Astrocyte of the cerebellum (primary cell): ENCODE measurements at regions not wholly inside any gene's neighbourhood (a gene's known extent, or its start where the extent isn't known, plus 50 kb on each side); places are given as distances from the start of the nearest gene placed in this dataset.

Source experiments
- DNase-seq: peaks from one replicate; pipeline ENCODE4 v3.0.0-alpha.2; 2011; ENCODE audit warnings: low read depth
- H3K4me3 ChIP-seq: 2 replicates; pipeline ENCODE4 v1.5.1; 2011; ENCODE audit warnings: mild to moderate bottlenecking, low read depth, low read length, moderate library complexity
- in situ Hi-C: cut with HindIII; loops from 2 replicates; pipeline ENCODE4 v1.10.0; 2017; ENCODE audit warnings: low sequenced_read_pairs
- TF ChIP-seq, protein P1 (sequence below): IDR thresholded peaks from 2 replicates; pipeline ENCODE4 v1.5.1; 2012; ENCODE audit warnings: low read length, low read depth, moderate library complexity, mild to moderate bottlenecking; ENCODE audit errors: missing control alignments

DNA sequence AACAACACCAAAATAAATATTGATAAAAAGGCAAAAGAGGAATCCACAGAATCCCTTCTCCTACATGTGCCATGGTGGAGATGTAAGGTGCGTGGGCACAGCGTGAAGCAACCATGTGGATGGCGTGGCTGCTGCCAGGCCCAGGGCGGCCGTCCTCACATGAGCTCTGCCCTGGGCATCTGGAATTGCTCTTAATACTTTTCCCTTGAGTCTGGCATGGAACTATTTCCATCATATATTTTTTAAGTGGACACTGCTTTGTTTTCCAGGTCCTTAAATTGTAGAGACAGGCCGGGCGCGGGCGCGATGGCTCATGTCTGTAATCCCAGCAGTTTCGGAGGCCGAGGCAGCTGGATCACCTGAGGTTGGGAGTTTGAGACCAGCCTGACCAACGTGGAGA is 349.3 kb downstream of the IRX1 start:
- in situ Hi-C loops: no loop called here
- no peak overlapping the region for H3K4me3 ChIP-seq
- TF ChIP-seq, protein P1, sequence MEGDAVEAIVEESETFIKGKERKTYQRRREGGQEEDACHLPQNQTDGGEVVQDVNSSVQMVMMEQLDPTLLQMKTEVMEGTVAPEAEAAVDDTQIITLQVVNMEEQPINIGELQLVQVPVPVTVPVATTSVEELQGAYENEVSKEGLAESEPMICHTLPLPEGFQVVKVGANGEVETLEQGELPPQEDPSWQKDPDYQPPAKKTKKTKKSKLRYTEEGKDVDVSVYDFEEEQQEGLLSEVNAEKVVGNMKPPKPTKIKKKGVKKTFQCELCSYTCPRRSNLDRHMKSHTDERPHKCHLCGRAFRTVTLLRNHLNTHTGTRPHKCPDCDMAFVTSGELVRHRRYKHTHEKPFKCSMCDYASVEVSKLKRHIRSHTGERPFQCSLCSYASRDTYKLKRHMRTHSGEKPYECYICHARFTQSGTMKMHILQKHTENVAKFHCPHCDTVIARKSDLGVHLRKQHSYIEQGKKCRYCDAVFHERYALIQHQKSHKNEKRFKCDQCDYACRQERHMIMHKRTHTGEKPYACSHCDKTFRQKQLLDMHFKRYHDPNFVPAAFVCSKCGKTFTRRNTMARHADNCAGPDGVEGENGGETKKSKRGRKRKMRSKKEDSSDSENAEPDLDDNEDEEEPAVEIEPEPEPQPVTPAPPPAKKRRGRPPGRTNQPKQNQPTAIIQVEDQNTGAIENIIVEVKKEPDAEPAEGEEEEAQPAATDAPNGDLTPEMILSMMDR: no peak
- DNase-seq: no peak

DNA sequence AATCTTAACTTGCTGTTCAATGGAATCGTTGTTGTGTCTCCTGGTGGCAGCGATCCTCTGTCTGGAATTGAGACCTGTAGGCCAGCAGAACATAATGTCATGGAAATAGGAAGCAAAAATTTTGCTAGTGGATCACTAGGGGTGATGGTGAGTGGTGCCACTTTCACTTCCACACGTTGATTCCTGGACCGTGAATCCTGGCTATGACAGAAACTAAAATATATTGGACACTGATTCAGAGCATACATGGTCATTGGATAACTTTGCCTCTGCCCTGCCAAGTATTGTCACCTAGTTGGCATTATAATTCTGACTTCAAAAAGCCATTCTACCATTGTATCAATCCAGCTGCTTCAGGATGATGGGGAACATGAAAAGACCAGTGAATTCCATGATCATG is 353.2 kb downstream of the IRX1 start:
- in situ Hi-C loops: no loop called here
- TF ChIP-seq, protein P1: no peak
- DNase-seq: no peak
- no peak overlapping the region for H3K4me3 ChIP-seq

DNA sequence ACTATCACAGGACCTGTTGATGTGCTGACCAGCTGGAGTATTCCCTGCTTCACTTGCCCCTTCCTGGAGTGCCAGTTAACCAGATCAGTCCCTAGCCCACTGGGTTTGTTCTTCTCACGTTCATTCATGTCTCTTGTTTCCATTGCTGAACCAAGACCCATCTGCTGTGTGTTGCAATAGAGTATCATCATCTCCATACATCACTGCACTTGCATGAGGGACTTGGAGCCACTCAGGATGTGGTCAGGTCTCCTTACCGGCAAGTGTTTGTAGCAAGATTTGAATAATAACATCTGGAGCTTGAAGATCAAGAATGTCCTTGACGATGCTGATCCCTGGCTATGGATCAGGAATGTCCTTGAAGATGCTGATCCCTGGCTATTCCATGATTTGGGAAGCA is 358.6 kb downstream of the IRX1 start:
- H3K4me3 ChIP-seq: no peak overlapping the region
- DNase-seq: no peak
- in situ Hi-C loops: no loop called here
- TF ChIP-seq, protein P1: no peak

DNA sequence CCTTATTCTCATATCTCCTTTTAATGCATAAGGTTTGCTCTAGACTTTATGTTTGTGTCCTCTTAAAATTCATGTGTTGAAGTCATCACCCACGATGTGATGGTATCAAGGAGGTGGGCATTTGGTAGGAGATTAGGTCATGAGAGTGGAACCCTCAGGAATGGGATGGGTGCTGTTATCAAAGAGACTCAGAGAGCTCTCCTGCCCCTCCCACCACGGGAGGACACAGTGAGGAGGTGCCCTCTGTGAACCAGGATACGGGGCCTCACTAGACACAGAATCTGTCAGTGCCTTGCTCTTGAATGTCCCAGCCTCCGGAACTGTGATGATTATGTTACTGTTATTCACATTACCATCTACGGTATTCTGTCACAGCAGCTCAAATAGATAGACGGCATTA is 359.0 kb downstream of the IRX1 start:
- DNase-seq: no peak
- TF ChIP-seq, protein P1: no peak
- no peak overlapping the region for H3K4me3 ChIP-seq
- in situ Hi-C loops: no loop called here

DNA sequence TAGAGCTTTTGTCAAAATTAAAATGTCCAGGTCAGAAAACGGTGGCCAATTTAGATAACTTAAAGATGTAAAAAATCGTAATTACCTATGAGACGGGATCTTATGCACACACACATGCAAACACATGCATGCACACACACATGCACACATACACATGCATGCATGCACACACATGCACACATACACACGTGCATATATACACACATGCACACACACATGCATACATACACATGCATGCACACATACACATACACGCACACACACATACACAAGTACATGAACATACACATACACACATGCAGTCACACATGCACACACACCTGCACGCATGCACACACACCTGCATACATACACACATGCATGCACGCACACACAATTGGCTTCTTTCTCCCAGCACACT is 362.0 kb downstream of the IRX1 start:
- no peak for DNase-seq
- in situ Hi-C loops: no loop called here
- no peak overlapping the region for H3K4me3 ChIP-seq
- TF ChIP-seq, protein P1: no peak

DNA sequence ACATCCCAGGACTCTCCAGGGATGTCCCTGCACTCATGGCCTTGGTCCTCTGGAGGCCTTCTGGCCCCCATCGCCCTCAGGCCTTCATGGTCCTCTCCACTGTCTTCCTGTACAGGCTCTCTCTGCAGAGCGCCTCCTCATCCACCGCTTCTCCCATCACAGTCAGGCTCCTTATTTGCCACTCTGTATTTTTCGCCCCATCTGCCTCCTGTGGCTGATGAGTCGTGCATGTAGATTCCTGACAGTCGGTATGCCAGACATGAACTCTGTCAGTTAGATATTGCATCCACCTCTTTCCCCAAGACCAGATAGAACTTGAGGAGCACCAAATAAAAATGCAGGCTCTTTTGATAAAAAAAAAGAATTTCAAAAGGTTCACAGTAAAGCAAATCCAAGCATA is 362.8 kb downstream of the IRX1 start:
- DNase-seq: no peak
- no peak overlapping the region for H3K4me3 ChIP-seq
- TF ChIP-seq, protein P1: no peak
- in situ Hi-C loops: no loop called here

DNA sequence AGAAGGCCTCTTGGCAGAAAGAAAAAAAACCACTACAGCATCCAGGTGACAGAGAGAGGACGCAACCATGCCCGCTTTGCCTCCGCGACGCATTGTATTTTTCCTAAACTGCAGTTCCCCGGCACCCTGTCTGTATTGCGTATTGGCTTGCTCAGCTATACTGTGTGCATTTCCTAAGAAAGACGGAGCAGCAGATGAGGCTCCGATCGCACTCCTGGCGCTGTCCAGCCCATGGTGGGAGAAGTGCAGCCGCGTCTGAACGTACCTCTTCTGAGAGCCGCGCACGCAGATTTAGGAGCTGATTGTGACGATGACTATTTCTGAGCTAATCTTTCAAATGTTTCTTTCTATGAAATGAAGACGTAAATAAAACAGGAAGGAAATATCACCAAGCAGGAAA is 366.5 kb downstream of the IRX1 start:
- in situ Hi-C loops: no loop called here
- no peak overlapping the region for H3K4me3 ChIP-seq
- TF ChIP-seq, protein P1: no peak
- no peak for DNase-seq
